HFF-Myc (cell line): ENCODE measurements at regions not wholly inside any gene's neighbourhood (a gene's known extent, or its start where the extent isn't known, plus 50 kb on each side); places are given as distances from the start of the nearest gene placed in this dataset.

Source experiments
- DNase-seq: peaks from one replicate; pipeline ENCODE4 v3.0.0-alpha.2; 2011; ENCODE audit warnings: low read depth; ENCODE audit errors: extremely low read depth
- H3K4me3 ChIP-seq: replicated peaks from 2 replicates; pipeline ENCODE4 v1.5.1; 2011; ENCODE audit warnings: low read depth, mild to moderate bottlenecking, control low read depth, low read length
- CTCF ChIP-seq: IDR thresholded peaks from 2 replicates; pipeline ENCODE4 v1.5.1; 2012; ENCODE audit warnings: mild to moderate bottlenecking, low read depth, low read length, control low read depth; ENCODE audit errors: missing control alignments

GRCh38 chr14:31942166-31942841 lies 134.8 kb upstream of the ARHGAP5 start:
- TF ChIP-seq CTCF = no peak
- DNase-seq = no peak

GRCh38 chr14:31943217-31943799 lies 133.8 kb upstream of the ARHGAP5 start:
- DNase-seq = no peak
- TF ChIP-seq CTCF = no peak
- H3K4me3 ChIP-seq = no peak overlapping the region

More at GRCh38 chr14:31942166-31942841, 134.8 kb upstream of the ARHGAP5 start:
- no peak overlapping the region for H3K4me3 ChIP-seq

- H3K4me3 ChIP-seq = no peak overlapping the region
- TF ChIP-seq CTCF = no peak
- DNase-seq = no peak
These were observed 133.2 kb upstream of the ARHGAP5 start for GRCh38 chr14:31943861-31944255.

- DNase-seq = no peak
- H3K4me3 ChIP-seq = no peak overlapping the region
- TF ChIP-seq CTCF = no peak
These were observed 132.6 kb upstream of the ARHGAP5 start for GRCh38 chr14:31944256-31945073.

- TF ChIP-seq CTCF = no peak
- no peak for DNase-seq
- no peak overlapping the region for H3K4me3 ChIP-seq
These were observed 132.0 kb upstream of the ARHGAP5 start for GRCh38 chr14:31945074-31945613.

GRCh38 chr14:31945701-31946100 lies 131.4 kb upstream of the ARHGAP5 start:
- DNase-seq = no peak
- no peak for TF ChIP-seq CTCF
- no peak overlapping the region for H3K4me3 ChIP-seq
